GM21526 (cell line): ENCODE measurements at regions not wholly inside any gene's neighbourhood (a gene's known extent, or its start where the extent isn't known, plus 50 kb on each side); places are given as distances from the start of the nearest gene placed in this dataset.
A peak's percentile ranks its signal among the peaks of the same experiment; 100 is the strongest.

ENCODE experiments used
- ATAC-seq: cut with Tn5 transposase; IDR thresholded peaks from one replicate; pipeline ENCODE4 v1.9.1; 2021; ENCODE audit warnings: moderate library complexity; ENCODE audit not compliant: unreplicated experiment, low FRiP score

GRCh38 chr6:21420146-21420878, 173.2 kb upstream of the SOX4 start:
- ATAC-seq = no peak

GRCh38 chr6:21420926-21421325, 172.6 kb upstream of the SOX4 start:
- ATAC-seq = no peak

- no peak for ATAC-seq
Observed at GRCh38 chr6:21423106-21423854, 170.3 kb upstream of the SOX4 start.

- ATAC-seq = no peak
Observed at GRCh38 chr6:21426841-21427490, 166.6 kb upstream of the SOX4 start.

GRCh38 chr6:21429291-21429690, 164.3 kb upstream of the SOX4 start:
- ATAC-seq = no peak

GRCh38 chr6:21431526-21431925, 162.0 kb upstream of the SOX4 start:
- ATAC-seq = no peak

- no peak for ATAC-seq
Observed at GRCh38 chr6:21436625-21437024, 156.9 kb upstream of the SOX4 start.

- no peak for ATAC-seq
Observed at GRCh38 chr6:21437581-21437980, 156.0 kb upstream of the SOX4 start.

- peak; percentile 99 for ATAC-seq
Observed at GRCh38 chr6:21438237-21438985, 155.1 kb upstream of the SOX4 start.

GRCh38 chr6:21438986-21439352, 154.6 kb upstream of the SOX4 start:
- peak; percentile 43 for ATAC-seq

GRCh38 chr6:21441386-21441785, 152.2 kb upstream of the SOX4 start:
- ATAC-seq = no peak

- ATAC-seq = no peak
Observed at GRCh38 chr6:21442874-21443273, 150.7 kb upstream of the SOX4 start.

- ATAC-seq = no peak
Observed at GRCh38 chr6:21444711-21445260, 148.8 kb upstream of the SOX4 start.

GRCh38 chr6:21447987-21448386, 145.6 kb upstream of the SOX4 start:
- no peak for ATAC-seq

- no peak for ATAC-seq
Observed at GRCh38 chr6:21448485-21449109, 145.0 kb upstream of the SOX4 start.

- no peak for ATAC-seq
Observed at GRCh38 chr6:21450149-21450548, 143.4 kb upstream of the SOX4 start.

- no peak for ATAC-seq
Observed at GRCh38 chr6:21450628-21451027, 142.9 kb upstream of the SOX4 start.

- ATAC-seq = no peak
Observed at GRCh38 chr6:21451546-21452013, 142.0 kb upstream of the SOX4 start.

GRCh38 chr6:21454262-21454661, 139.3 kb upstream of the SOX4 start:
- no peak for ATAC-seq

GRCh38 chr6:21455071-21455470, 138.5 kb upstream of the SOX4 start:
- no peak for ATAC-seq
